HCT116 (cell line): ENCODE measurements at regions not wholly inside any gene's neighbourhood (a gene's known extent, or its start where the extent isn't known, plus 50 kb on each side); places are given as distances from the start of the nearest gene placed in this dataset.

Source experiments
- POLR2A ChIP-seq: IDR thresholded peaks from 2 replicates; pipeline ENCODE4 v1.7.0; 2011; ENCODE audit warnings: borderline replicate concordance; ENCODE audit not compliant: insufficient read depth, insufficient read length; ENCODE audit errors: extremely low read depth
- YY1 ChIP-seq: IDR thresholded peaks from 2 replicates; pipeline ENCODE4 v1.6.1; 2011; ENCODE audit warnings: low read length, low read depth, moderate library complexity, mild to moderate bottlenecking; ENCODE audit not compliant: insufficient replicate concordance; ENCODE audit errors: extremely low read depth

GRCh38 chr12:91817517-91817916 is 328.1 kb downstream of the BTG1 start:
- TF ChIP-seq POLR2A (no peak), YY1 (no peak)
